ENCODE measurements at regions not wholly inside any gene's neighbourhood (a gene's known extent, or its start where the extent isn't known, plus 50 kb on each side); places are given as distances from the start of the nearest gene placed in this dataset.

DNA sequence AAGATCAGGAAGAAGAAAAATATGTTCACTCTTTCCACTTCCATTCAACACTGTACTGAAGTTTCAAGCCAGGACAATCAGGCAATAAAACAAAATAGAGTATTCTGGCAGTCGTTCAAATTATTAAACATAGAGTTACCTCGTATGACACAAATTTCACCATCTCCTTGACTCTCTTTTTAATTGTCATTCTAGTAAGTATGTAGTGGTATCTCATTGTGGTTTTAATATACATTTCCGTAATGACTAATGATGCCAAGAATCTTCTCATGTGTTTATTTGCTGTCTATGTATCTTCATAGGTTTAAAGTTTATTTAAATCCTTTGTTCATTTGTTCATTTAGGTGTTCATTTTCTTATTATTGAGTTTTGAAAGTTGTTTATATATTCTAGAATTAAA is 352.2 kb downstream of the IDS start:
- DNase-seq (ENCODE audit: low read depth), result no peak

DNA sequence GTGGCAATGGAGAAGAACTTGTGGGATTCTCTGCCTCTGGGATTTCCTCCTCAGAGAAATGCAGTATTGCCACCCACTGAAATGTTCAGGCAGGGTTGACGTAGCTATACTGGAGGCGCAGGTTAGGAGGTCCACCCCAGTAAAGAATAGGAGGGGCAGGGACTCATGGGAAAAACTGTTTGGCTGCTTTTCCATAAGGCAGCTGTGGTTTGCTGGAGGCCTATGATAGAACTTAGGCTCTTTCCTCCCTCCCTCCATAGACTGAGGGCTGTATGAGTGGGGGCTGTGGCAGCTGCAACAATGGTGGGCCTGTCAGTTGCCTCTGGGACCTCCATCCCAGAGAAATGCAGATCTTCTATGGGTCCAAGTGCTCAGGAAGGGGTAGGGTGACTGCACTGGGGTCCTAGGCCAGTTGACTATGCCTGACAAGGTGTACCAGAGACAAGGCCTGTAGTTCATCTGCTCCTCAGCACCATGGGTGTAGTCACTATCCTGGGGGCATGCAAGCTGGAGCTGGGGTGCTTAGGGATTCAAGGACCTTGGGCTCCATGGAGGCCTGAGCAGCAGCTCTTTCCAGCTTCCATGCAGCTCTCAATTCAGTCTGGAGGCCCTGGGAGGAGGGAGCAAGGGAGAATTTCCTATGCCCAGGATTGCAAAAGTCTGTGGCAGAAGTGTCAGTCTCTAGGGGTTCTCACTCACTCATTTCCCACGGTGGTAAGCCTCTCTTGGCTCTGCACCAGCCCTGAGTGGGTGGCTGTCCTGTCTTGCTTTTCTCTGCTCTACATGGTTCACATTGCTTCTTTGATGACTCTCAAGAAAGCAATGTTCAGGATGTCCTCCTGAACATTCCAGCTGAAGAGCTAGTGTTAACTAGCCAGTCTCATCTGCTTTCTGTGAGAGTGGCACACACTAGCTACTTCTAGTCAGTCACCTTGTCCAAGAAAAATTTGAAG is 353.0 kb downstream of the IDS start:
- DNase-seq (ENCODE audit: low read depth), result no peak

DNA sequence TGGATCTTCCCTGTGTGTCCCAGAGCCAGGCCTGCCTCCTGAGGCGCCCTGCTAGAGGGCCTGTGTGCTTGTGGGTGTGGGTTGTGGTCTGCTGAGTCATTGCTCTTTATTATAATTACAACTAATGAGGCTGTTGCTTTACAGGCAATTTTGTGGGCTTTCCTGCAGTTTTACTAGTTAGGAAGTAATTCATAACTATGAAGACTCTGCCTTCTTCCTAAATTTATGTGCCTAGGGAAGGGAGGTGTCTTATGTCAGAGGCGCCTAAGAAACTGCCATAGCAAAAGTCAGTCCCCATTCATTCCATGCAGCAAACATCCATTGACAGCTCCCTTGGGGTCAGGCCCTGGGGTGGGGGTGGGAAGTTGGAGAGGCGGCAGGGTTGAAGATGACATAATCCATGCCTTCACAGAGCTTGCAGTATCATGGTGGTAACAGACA is 359.2 kb downstream of the IDS start:
- DNase-seq (ENCODE audit: low read depth), result no peak

DNA sequence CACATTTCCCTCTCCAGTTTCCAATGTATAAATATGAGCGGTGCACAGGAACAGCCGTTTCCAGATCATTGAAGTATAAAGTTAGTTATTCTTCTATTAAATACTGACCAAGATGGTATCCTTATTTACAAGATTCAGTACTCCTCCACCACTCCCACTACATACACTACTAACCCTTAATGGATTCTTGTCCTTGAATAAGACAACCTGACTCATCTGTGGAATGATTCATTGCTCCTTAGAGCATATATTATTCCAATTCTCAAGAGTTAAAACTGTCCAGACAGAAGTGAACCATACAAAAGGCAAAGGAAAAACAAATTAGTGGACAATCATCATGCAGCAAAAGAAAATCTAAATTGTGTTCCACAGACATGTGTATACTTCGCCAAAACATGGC is 373.3 kb downstream of the IDS start:
- DNase-seq (ENCODE audit: low read depth), result no peak

DNA sequence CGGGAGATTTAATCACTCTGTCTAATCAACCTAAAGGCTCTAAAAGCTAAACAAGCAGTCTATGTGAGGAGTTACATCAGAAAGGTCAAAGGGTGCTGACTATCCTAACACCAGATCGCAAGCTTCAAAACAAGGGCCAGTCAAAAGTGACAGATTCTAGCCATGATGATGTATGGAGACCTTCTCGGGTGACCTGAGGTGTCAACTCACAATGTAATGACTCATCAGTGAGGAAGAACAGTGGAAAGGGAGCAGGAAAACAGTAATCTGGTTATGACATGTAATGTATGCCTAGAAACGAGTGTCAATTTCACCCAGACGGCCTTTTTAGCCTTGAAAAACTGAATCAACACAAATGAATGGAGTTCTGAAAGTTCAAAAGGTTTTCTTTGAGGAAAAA is 375.3 kb downstream of the IDS start:
- DNase-seq (ENCODE audit: low read depth), result no peak

DNA sequence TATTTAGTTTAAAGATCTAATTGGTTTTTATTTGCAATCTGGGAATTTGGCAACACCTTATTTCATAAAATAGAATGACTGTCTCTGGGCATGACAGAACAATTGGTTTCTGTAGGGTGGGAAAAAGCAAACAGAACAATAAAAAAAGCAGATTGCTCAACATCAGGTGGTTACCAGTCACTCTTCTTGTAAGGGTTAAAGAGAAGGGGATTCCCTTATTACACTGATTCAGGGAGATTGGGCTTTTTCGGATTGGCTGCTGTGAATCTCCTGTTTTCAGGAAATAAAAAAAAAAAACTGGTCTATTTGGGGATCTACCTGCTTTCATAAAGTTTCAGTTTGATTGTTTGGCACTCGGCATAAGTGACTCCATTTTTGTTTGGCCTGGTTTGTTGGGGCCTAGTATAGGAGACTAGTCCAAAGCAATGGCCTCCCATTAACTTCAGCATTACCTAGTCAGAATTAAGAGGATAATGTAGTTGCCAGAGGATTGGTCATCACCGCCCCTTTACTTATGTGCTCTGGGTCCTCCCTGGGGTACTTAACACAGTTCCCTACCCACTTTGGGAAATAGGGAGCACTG is 380.5 kb downstream of the IDS start:
- DNase-seq (ENCODE audit: low read depth), result no peak

DNA sequence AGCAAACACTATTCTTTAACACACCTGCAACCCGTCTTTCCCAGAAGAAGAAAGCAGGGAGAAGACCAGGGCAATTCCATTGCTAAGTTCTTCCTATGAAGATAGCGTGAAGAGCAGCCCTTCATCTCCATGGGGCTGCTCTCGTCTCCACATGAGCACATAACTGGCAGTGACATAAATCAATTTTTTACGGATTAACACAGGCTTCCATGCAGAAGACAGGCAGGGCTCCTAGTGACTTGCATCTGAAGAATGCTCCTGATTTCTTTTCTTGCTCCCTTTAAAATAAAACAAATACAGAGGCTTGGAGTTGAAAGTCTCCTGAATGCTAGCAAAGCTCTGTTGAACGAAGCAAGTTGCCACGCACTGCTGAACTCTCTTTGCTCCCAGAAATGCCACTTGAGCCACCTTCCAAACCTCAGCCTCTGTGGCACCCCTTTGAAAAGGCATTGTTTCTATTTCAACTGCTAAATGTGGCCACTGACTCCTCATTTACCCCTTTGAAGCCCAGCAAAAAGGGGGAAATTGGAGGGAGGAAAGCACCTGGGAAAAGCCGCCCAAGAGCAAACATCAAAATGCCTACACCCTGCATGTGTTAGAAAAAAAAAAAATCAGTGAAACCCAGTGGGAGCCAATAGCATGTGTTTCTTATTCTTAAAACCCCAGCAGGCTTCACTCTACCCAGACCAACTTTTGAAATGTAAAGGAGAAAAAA is 383.7 kb downstream of the IDS start:
- DNase-seq (ENCODE audit: low read depth), result no peak

DNA sequence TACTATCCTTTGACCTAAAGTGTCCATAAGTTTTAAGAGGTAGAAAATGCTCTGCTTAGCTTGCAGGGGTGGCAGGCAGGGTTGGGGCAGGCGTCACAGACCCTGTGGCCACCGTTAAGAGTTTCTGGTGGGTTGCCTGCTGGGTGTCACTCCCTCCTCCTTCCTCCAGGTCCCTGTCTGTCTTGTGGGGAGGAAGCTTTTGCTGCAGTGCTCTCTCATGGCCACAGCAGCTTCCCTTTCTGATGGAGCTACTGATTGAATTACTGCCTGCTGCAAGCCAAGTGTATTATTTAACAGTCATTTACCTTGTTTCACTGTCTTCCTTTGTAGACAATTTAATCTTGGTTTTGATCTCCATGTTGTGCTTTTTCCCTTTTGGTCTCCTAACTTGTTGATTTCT is 384.6 kb downstream of the IDS start:
- no peak for DNase-seq (ENCODE audit: low read depth)

DNA sequence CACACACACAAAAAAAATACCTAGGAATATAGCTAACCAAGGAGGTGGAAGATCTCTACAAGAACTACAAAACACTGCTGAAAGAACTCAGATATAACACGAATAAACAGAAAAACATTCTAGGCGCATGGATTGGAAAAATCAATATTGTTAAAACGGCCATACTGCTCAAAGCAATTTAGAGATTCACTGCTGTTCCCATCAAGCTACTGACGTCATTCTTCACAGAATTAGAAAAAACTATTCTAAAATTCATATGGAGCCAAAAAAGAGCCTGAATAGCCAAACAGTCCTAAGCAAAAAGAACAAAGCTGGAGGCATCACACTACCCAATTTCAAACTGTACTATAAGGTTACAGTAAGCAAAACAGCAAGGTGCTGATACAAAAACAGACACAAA is 390.2 kb downstream of the IDS start:
- DNase-seq (ENCODE audit: low read depth), result no peak

DNA sequence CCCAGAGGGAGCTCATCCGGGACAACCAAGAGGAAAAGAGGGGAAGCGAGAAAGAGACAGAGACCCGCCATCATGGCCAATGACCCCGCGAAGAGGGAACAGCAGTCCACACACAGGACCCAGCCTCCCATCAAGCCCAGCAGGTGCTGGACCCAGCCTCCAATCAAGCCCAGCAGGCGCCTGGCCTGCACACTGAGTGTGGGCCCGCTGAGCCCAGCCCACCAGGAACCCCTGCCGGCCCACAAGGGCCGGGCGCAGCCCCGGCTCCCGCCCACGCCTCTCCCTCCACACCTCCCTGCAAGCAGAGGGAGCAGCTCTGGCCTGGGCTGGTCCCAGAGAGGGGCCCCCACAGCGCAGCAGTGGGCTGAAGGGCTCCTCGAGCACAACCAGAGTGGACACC is 391.1 kb downstream of the IDS start:
- no peak for DNase-seq (ENCODE audit: low read depth)

DNA sequence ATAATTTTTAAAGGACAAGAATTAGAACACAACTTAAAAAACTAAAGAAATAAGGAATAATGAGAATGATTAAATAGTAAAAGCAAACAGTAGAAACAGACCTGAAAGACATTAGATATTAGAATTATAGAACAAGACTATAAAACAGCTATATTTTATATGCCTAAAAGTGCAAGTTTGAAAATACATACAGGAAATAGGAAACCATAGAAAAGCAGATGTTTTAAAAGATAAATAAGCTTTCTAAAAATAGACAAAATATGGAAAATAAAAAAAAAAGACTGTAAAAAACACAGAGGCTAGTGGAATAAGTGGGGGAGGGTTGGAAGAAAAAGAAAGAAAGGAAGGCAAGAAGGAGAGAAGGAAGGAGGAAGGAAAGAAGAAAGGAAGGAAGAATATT is 407.3 kb downstream of the IDS start:
- no peak for DNase-seq (ENCODE audit: low read depth)

DNA sequence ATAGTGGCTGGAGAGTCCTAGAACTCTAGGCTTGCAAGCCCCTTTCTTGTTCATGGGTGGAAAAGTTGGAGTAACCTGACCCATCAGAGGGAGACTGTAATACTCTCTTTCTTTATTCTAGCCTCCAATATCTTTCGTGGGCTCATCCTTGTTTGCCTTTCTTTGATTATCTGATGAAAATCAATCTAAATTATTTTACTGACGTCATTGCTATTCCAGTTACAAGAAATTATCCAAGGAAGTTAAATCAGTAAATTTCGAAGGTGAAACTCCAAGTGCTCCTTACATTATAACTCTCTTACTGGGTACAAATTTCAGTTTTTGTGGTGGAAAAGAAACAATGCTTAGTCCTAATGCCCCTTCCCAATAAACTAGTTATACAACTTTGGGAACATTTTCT is 412.9 kb downstream of the IDS start:
- no peak for DNase-seq (ENCODE audit: low read depth)

DNA sequence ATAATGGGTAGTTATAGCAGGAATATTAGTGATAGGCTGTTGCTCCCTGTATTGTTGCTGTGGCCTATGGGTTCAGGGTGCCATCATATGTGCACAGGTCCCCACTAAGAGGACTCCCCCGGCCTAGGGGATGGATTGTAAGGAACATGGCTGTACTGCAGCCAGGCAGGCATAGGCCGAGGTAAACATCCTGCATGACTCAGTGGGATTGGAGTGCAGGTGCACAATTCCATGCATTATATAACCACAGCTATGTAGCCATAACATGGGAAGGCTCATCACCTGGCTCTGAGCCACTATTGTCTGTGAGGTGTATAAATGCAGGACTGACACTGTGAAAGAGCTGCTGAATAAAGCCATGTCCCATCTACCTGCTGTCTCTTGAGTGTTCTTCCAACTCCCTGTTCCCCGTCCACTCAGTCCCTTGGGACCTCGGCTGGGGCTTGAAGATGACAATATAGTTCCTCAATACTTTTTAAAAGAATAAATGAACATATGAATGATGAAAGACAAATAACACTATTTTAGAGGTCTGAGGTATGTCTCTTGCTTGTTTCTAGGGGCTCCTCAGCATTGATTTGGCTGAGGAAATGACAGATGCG is 425.2 kb downstream of the IDS start:
- DNase-seq (ENCODE audit: low read depth), result no peak

DNA sequence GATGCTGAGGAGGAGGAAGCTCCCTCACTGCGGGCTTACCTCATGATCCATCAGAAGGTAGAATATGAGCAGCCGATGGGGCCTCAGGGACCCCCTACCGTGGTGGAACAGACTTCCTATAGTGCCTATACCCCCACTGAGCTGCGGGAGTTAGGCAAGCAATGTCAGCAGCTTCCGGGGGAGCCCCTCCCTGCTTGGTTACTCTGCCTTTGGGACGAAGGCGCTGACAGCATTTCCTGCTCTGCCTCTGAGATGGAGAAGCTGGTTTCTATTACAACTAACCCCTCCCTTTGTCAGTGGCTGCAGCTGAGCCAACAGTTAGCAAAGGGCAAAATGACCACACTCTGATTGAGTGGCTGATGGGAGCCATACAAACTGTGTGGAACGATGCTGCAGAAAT is 430.7 kb downstream of the IDS start:
- DNase-seq (ENCODE audit: low read depth), result no peak

DNA sequence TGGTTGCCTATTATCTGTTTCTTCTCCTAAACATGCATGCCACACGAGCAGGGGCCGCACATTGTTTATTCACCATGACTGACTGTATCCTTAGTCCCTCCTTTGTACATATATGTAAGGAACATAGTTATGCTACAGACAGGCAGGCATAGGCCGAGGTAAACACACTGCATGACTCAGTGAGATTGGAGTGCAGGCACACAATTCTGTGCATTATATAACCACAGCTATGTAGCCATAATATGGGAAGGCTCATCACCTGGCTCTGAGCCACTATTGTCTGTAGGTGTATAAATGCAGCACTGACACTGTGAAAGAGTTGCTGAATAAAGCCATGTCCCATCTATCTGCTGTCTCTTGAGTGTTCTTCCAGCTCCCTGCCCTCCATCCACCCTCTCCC is 431.6 kb downstream of the IDS start:
- no peak for DNase-seq (ENCODE audit: low read depth)

DNA sequence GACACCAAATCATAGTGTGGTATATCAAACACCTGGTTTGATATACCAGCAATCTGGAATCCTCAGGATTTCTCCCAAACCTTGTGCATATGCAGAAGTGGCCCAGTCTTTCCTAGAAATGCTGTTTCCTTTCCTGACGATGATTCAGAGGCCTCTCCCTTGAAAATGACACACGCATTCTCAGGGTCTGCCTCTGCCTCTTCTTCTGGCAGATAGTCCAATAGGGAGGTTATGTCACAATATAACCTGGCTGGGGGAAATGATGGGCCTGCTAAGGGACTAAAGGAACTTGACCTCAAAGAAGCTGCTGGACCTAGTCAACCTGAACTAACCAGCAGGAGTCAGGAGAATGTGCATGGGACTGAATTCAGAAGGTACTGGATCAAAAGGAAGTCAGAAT is 435.2 kb downstream of the IDS start:
- DNase-seq (ENCODE audit: low read depth), result no peak

DNA sequence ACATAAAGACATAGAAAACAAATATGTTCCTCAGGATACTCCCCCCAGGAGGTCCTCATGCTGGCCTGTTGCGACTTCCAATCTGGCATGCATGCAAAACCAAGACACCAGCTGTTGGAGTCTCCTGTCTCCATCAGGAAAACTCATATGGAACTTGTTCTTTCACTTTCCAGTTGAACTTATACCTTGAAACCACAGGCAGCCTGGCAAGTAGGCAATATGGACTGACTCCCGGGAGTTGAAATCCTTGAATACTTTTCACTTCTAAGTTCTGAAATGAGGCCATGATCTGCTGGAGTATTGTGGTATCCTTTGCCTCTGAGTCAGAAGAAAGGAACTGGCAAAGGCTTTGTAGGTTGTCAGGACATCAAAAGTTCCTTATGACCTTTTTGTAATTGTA is 444.2 kb downstream of the IDS start:
- no peak for DNase-seq (ENCODE audit: low read depth)

Data from activated T-helper 1 cell treated with Interleukin-2 at 50 U/mL for 16 hours (primary cell).